NCI-H1105 treated with DMSO at 0.1 percent for 48 hours (cell line): ENCODE measurements at regions not wholly inside any gene's neighbourhood (a gene's known extent, or its start where the extent isn't known, plus 50 kb on each side); places are given as distances from the start of the nearest gene placed in this dataset.

Source experiments
- DNase-seq: peaks from one replicate; lab custom pipeline; 2025; lab: John Stamatoyannopoulos, UW

DNA sequence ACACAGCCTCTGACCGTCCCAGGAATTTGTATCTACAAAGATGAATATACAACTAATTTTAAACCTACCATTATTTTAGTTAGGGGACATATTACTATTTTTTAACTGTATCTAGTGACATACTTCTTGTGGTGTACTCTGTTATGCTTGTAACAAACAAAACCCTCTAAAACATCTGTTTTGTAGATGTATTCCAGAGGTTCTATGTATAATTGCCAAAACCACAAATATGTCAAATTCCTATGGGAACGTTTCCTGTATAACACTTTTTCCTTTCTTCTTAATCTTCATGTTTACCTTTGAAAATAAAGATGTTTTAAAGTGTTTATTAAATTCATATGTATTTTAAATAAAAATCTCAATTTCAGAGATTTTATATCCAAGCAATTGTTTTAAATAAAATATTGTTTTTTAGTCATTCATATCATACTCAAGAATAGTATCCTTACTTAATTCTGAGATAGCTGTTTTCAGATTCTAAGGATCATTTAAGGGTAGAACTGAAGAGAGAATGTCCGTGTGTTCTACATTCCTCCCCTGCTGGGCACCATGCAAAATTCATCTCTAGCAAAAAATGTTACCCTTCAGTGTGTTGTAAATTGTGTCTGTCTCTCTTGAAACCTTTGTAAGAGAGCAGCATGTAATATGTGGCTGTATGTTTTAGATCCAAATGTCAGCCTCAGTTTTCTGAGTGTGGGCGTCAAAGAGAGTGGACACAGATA lies 1327.7 kb downstream of the EFNB2 start:
- no peak for DNase-seq

DNA sequence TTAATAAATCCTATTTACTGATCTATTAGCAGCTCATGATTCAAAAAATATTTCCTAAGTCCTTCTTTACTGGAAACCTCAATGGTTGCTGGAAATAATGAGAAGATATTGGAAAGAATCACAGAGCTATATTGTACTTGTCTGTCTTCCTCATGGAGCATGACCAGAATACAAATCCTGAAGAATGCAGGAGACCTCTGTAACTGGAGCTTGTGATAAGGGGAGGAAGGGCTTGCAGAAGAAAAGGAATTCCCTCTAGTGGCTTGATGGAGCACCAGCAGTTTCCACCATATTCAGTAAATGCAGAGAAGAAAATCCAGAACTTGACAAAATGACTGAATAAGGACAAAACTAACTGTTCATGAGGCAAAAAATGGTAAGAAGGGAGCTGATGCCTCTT lies 1333.1 kb downstream of the EFNB2 start:
- DNase-seq, result no peak

DNA sequence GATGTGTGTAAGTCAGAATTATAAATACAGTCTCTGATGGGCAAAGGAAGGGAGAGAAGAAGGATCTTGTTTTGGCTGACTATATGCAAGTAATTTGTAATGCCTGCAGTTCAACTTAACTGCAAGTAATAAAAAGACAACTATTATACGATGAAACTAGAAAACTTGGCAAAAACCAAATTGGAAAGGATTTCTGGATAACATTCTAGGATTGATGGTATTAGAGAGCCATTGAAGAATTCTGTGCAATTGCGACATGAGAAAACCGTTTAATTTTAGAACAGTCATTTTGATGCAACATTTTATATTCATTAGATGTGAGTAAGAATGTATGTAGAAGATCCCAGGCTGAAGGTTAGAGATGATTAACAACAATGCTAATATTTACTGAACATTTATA lies 1334.1 kb downstream of the EFNB2 start:
- no peak for DNase-seq

DNA sequence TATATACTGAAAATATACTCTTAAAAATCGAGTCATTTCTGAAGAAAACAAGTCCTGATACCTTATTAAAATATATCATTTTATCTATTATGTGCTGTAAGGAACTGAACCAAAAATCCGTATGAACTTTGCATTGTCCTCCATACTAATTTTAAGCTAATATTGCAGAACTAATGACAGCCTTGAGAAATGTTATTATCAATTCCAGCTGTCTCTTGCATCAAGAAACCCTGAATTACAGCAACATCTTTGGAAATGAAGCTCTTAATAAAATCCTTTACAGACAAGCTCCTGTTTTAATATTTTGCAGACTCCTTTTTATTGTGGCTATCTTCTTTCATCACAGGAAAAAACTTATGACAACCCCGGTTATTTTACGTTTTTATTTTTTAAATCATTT lies 1335.3 kb downstream of the EFNB2 start:
- DNase-seq, result no peak

DNA sequence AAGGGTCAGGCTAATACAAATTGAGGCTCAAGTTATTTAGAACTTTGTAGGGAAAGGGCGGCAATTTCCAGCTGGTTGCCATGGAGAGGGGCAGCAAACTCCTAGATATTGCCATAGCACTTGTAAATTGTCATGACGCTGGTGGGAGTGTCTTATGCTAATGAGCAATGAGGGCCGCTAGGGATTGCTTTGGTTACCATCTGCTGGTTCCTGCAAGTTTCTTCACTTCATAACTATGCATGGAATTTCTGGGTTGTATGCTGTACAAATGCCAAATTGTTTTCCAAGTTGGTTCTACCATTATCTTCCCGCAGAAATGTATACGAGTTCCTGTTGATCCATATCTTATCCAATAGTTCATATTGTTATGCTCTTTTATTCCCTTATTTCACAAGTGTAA lies 1339.4 kb downstream of the EFNB2 start:
- no peak for DNase-seq

DNA sequence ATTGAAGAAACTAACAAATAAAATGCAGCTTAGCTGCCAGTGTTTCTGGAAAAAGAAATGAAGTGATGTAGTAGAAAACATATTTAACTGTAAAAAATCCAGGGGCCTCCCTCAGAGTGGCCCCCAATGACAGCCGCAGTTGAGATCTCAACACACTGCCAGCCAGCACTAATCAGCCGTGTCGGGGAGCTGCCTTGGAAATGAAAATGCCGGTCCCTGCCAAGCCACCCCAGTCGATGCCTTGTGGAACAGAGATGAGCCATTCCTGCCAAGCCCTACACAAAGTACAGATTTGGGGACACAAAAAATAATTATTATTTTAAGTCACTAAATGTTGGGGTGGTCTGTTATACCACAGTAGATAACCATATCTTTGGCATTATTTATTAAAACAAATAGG lies 1342.4 kb downstream of the EFNB2 start:
- DNase-seq, result no peak

- no peak for DNase-seq
Measured at GRCh38 chr13:105184201-105184600, 1351.3 kb downstream of the EFNB2 start.

DNA sequence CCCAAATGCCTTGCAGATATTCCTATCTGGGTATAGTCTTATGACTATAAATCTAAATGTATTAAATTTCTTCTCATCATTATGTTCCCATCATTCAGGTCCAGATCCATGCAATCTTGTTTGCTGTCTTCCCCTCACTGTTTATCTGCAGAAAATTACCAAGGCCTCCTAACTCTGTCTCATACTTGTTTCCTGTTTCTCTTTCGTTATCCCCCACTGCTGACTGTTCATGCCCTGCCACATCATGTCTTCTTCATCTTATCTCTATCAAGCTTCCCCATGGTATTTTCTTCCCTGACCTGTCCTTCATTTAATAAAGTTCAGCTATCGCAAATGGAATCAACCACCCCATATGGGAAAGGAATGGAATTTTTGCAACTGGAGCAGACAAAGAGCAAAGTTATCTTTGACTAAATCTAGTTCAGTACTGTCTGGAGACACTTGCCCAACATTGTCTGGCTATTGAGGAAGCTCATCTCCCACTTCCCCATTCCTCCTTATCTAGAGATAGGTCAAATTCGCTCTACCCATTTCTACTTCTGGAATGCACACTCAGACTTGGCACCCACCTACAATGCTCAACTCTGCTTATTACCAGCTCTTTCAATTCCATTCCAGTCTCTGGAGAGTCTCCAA lies 1358.1 kb downstream of the EFNB2 start:
- DNase-seq, result no peak

DNA sequence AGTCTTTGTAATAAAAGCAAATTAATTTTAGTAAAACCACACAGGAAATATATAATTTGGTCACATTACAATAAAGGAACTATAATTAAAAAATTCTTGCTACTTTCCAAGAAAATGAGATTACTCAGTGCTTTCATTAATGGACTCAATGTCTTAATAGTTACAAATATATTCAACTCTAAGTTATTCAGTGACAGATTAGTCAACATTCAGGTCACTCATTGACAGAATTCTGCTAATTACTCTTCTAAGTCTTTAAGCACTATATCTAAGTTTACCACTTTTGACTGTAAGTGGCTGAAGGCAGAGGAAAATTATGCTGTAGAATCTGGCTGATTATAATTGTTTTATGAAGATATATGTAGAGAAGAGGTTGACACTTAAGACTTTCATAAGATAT lies 1365.0 kb downstream of the EFNB2 start:
- no peak for DNase-seq

DNA sequence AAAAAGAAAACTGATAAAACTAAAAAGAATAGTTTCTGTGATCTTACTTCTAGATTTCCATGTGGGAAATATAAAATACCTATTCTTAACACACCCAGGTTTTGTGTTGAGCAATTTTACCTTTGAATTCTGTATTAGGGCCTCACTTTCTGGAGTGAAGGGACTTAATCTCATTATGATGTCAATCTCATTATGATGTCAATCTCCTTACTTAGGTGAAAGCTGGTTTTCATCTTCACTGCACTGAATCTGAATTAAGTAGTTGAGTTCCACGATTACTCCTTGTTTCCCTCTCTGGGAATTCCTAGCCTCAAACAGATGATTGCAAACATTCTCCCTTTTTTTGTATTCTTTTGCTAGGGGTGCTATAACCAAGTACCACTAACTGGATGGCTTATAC lies 1367.2 kb downstream of the EFNB2 start:
- DNase-seq, result no peak

GRCh38 chr13:105167385-105167784 lies 1368.1 kb downstream of the EFNB2 start:
- DNase-seq, result no peak

DNA sequence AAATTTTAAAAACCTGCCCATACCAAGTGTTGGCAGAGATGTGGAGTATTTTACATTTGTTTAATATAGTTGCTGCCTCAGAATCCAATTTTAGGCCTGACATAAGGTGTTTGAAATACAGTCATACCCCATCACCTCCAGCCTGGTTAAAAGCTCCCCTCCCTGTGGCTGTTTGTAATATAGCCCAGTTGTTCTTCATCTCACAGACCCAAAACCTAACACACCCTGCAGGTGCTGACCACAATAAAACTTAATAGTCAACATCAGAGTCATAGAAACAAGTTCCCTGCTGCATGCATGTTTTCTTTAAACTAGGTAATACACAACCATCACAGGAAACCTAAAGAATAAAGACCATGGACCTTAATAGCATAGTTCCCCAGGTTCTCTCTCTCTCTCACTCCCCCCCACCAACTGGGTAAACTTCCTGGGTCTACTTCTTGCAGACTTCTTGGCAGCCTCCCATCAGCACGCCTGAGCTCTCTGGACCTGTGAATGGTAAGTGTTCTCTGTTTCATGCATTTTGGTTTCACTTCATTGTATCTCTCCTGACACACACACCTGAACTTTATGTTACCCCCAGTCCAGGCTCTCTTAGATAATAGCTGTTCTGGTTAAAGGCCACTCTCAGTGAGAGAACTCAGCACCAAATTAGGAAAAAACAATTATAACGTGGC lies 1369.9 kb downstream of the EFNB2 start:
- DNase-seq, result no peak

- DNase-seq, result peak; percentile 89
Measured at GRCh38 chr13:105159841-105160240, 1375.6 kb downstream of the EFNB2 start.

DNA sequence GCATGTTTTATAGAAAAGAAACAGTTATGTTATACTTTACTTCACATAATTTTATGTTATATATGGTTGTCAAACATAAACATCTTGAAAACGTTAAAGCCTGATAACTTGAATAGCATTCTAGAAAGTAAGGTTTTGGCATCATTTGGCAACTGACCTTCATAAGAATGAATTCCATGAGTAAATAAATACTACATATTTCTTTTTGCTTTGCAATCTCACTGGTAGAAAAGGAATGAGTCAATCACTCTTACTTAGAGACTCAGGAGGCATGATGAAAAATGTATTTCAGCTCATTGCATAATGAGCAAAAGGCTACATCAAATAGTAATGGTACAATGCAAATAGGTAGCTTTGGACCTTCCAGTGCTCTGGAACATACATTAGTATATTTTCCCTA lies 1381.9 kb downstream of the EFNB2 start:
- DNase-seq, result no peak

- no peak for DNase-seq
Measured at GRCh38 chr13:105151639-105152038, 1383.8 kb downstream of the EFNB2 start.

DNA sequence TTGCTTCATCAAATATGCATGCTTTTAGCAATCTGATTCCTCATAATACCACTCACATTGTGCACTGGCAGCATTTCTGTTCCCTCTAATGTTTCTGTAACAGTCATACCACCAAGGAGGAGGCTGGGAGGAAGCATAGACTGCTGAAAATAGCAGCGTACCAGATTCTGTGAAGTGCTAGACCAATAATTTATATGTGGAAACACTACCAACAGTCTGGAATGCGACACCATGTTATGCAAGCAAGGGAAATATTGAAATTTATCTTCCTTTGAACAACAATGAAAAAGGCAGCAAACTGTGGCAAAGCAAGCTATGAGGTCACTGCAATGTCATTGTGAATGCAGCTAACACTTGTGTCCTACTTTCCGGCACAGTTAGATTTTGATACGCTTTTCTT lies 1388.0 kb downstream of the EFNB2 start:
- DNase-seq, result no peak

DNA sequence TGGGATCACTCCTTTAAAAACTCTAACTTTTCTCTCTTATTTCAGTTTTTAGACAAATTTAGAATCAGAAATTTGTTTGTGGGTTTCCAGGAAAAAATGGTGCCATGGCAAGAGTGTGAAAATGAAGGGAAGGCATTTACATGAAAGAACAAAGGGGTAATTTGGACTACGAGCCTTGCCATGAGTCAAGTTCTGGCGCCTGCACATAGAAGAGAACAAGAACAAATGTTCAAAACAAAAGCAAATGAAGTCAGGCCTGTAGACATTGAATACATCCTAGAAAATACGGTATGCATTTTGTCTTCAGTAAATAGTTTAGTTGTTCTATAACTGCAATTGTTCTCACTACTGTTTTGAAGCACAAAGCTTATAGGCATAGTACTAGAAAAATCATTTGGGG lies 1390.5 kb downstream of the EFNB2 start:
- no peak for DNase-seq

- no peak for DNase-seq
Measured at GRCh38 chr13:105144020-105144419, 1391.4 kb downstream of the EFNB2 start.

DNA sequence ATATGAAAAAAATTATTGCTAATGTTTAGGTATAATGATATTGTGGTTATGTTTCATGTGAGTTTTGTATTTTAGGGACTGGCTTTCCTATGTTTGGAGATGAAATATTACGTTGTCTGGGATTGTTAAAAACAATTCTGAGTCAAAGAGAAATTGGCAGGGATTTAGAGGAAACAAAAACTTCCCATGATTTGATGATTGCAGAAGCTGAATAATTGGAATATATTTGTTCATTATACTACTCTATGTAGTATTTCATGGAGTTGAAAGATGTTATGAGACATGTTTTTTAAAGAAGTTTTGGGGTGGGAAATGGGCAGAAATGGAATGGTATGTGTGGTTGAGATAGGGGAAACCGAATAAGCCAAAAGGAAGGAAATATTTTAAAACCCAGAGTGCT lies 1392.9 kb downstream of the EFNB2 start:
- no peak for DNase-seq

DNA sequence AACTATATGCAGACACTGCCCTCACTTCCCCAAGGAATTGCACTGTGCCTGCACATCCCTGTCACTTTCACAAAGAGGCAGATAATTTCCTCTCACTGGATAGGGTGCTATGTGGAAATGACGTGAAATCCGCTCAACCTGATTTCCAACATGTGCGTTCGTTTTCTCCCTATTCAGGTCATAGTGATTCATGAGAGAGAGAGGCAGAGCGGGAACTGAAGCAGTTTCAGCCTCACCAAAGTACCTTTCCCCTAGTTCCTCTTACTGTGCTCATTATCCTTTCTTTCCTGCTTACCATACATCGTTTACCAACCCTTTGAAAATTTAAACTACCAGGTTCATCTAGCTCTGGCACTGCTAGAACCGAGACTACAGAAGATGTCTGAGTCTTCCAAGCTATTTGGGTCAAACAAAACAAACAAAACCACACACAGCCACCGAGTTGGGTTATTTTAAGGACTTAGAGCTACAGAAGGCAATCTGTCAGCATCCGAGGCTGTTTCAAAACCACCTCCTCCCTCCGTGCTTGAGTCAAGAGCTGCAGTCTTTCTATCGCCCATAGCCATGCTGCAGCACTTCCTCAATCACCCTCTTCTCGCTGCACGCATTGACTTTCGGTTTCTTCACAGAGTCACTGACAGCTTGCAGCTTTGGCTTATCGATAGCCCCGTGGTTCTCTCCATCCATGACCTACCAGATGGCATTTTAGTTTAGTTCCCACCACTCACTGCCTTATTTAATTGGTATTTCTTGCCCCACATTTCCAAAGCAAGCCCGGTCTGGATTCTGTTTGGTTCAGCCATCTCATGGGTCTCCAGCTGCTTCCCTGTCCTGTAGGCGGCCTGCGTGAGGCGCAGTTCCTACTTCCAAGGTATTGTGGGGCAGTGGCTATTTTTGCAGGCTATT lies 1395.8 kb downstream of the EFNB2 start:
- DNase-seq, result peak; percentile 68

DNA sequence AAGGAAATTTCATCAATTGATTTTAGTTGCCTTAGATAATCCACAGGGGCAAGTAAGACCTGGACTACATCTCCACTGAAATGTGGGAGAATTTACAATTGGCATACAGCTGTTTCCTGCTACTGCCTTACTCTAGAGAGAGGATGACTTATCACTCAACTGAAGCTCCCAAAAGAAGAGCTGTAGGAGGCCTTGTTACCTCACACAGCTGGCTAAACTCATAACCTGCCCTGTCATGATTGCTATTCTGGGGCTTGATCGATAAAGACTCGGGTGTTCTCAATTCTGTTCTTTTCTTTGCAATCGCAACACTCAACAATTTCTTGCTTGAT lies 1396.4 kb downstream of the EFNB2 start:
- no peak for DNase-seq

GRCh38 chr13:105135852-105136615 lies 1399.4 kb downstream of the EFNB2 start:
- no peak for DNase-seq
